Panc1 (cell line): ENCODE measurements at regions not wholly inside any gene's neighbourhood (a gene's known extent, or its start where the extent isn't known, plus 50 kb on each side); places are given as distances from the start of the nearest gene placed in this dataset.

Experiments used
- ATAC-seq: fragments of 200-7000 bp; cut with Tn5 transposase; 2 replicates; pipeline ENCODE4 v1.9.1; 2020; ENCODE audit warnings: mild to moderate bottlenecking, moderate library complexity
- BruUV-seq: library from RNA; stranded (reverse); fragments of 400-500 nt; replicated peaks from 2 replicates; lab custom pipeline; 2021; lab: Mats Ljungman, UMichigan
- CTCF ChIA-PET: fragments of 300-600 bp; sonication (Branson Sonifier 250); formaldehyde crosslinking; loops from one replicate; lab custom pipeline; 2022; ENCODE audit warnings: antibody characterized with exemption; lab: Charles Lee
- POLR2A ChIA-PET: fragments of 300-600 bp; sonication (Branson Sonifier 250); formaldehyde crosslinking; loops from one replicate; lab custom pipeline; 2022; ENCODE audit warnings: antibody characterized with exemption; lab: Charles Lee
- DNase-seq: peaks from one replicate; pipeline ENCODE4 v3.0.0-alpha.2; 2010; ENCODE audit warnings: low read depth, low spot score
- H3K27ac ChIP-seq: 2 replicates; pipeline ENCODE4 v1.5.1; 2011; ENCODE audit warnings: mild to moderate bottlenecking, low read length, inconsistent platforms
- H3K27me3 ChIP-seq: fragments of 200-500 bp; sonication (Bioruptor generic); 2 replicates; pipeline ENCODE4 v1.6.0; 2014; ENCODE audit warnings: low read length, inconsistent platforms; ENCODE audit not compliant: control insufficient read depth, insufficient read depth
- H3K36me3 ChIP-seq: fragments of 200-500 bp; sonication (Bioruptor generic); 2 replicates; pipeline ENCODE4 v1.5.1; 2014; ENCODE audit warnings: inconsistent platforms, mild to moderate bottlenecking, low read length, moderate library complexity; ENCODE audit not compliant: control insufficient read depth, insufficient read depth
- H3K4me1 ChIP-seq: 2 replicates; pipeline ENCODE4 v1.5.1; 2011; ENCODE audit warnings: inconsistent platforms, mild to moderate bottlenecking, low read length, moderate library complexity; ENCODE audit not compliant: control insufficient read depth, insufficient read depth
- H3K4me3 ChIP-seq, 2 experiments: 2 replicates each; pipeline ENCODE4 v1.5.1; 2011 to 2012; ENCODE audit warnings: low read depth in 2 of 2, low read length in 2 of 2, mild to moderate bottlenecking in 2 of 2, inconsistent platforms in 1 of 2, moderate library complexity in 1 of 2
- H3K9me3 ChIP-seq: fragments of 200-500 bp; sonication (Bioruptor generic); 2 replicates; pipeline ENCODE4 v1.5.1; 2014; ENCODE audit warnings: low read depth, mild to moderate bottlenecking, inconsistent platforms, low read length, moderate library complexity; ENCODE audit not compliant: control insufficient read depth, insufficient read depth
- CTCF ChIP-seq: fragments of 450-650 bp; IDR thresholded peaks from 2 replicates; pipeline ENCODE4 v1.5.1; 2017; ENCODE audit warnings: mild to moderate bottlenecking
- POLR2AphosphoS5 ChIP-seq: IDR thresholded peaks from 2 replicates; pipeline ENCODE4 v1.6.1; 2012; ENCODE audit warnings: mild to moderate bottlenecking, low read depth, low read length, moderate library complexity
- REST ChIP-seq, 2 experiments: IDR thresholded peaks; 2 replicates each; pipeline ENCODE4 v1.6.1; 2011 to 2012; ENCODE audit warnings: low read depth in 2 of 2, control low read depth in 1 of 2, low read length in 1 of 2, mild to moderate bottlenecking in 1 of 2, moderate library complexity in 1 of 2; ENCODE audit not compliant: insufficient read depth in 1 of 2
- SIN3A ChIP-seq: IDR thresholded peaks from 2 replicates; pipeline ENCODE4 v1.6.1; 2012; ENCODE audit warnings: low read depth, mild to moderate bottlenecking, low read length, moderate library complexity, borderline replicate concordance; ENCODE audit not compliant: insufficient read depth
- TCF7L2 ChIP-seq: IDR thresholded peaks from 2 replicates; pipeline ENCODE4 v1.6.1; 2011; ENCODE audit warnings: mild to moderate bottlenecking, low read depth, low read length, inconsistent platforms
- in situ Hi-C: cut with HindIII; loops from 2 replicates; pipeline ENCODE4 v1.10.0; 2016; ENCODE audit warnings: low sequenced_read_pairs, low pct_unique_long_range_greater_than_20kb
- intact Hi-C: fragments of 100-400 bp; cut with micrococcal nuclease; formaldehyde crosslinking; loops from one replicate; pipeline ENCODE4 v1.10.0; 2022; ENCODE audit not compliant: unreplicated experiment

GRCh38 chr3:95055288-95055687, 992.4 kb downstream of the NSUN3 start:
- CTCF ChIA-PET, result no interaction called here
- H3K9me3 ChIP-seq, result peaks cover 9% of the 10 kb centered on the region; the same call in 1 of the 2 replicates
- H3K27ac ChIP-seq, result no peak overlapping the region
- no peaks in the 10 kb centered on the region for H3K4me1 ChIP-seq
- no peak for DNase-seq
- in situ Hi-C loops, result no loop called here
- no peaks in the 10 kb centered on the region for H3K36me3 ChIP-seq
- POLR2A ChIA-PET, result no interaction called here
- intact Hi-C loops, result no loop called here
- no peak for ATAC-seq
- TF ChIP-seq REST (IDR thresholded peaks at IDR 0.05; ENCODE audit: insufficient read depth in 1 of 2, low read depth in 2 of 2, low read length in 1 of 2) (no peak), SIN3A (no peak), POLR2AphosphoS5 (no peak), TCF7L2 (no peak), CTCF (no peak)
- no TSS peak for BruUV-seq
- H3K27me3 ChIP-seq, result no peaks in the 10 kb centered on the region
- H3K4me3 ChIP-seq, result no peak overlapping the region

- H3K4me1 ChIP-seq, result no peaks in the 10 kb centered on the region
- intact Hi-C loops (loop anchor here (10.0 kb wide), 1 partner anchor 57 kb away; no protein-coding TSS in a partner anchor), in situ Hi-C loops (no loop called here)
- no peaks in the 10 kb centered on the region for H3K27me3 ChIP-seq
- H3K36me3 ChIP-seq, result no peaks in the 10 kb centered on the region
- no TSS peak for BruUV-seq
- ChIA-PET POLR2A (no interaction called here), CTCF (no interaction called here)
- DNase-seq, result no peak
- H3K4me3 ChIP-seq, result no peak overlapping the region
- no peak overlapping the region for H3K27ac ChIP-seq
- no peaks in the 10 kb centered on the region for H3K9me3 ChIP-seq
- TF ChIP-seq REST (IDR thresholded peaks at IDR 0.05; ENCODE audit: insufficient read depth in 1 of 2, low read depth in 2 of 2, low read length in 1 of 2) (no peak), SIN3A (no peak), POLR2AphosphoS5 (no peak), CTCF (no peak), TCF7L2 (no peak)
- no peak for ATAC-seq
Measured at GRCh38 chr3:95082191-95082590, 1019.3 kb downstream of the NSUN3 start.
